ENCODE measurements at regions not wholly inside any gene's neighbourhood (a gene's known extent, or its start where the extent isn't known, plus 50 kb on each side); places are given as distances from the start of the nearest gene placed in this dataset.

- H3K27ac Mint-ChIP-seq: no peak overlapping the region
- H3K4me3 Mint-ChIP-seq: no peak overlapping the region
- H3K4me1 Mint-ChIP-seq: no peaks in the 10 kb centered on the region
- no peak for DNase-seq
- H3K27me3 Mint-ChIP-seq: peaks cover 28% of the 10 kb centered on the region
- no peaks in the 10 kb centered on the region for H3K36me3 Mint-ChIP-seq
- H3K9me3 Mint-ChIP-seq: no peaks in the 10 kb centered on the region
These were observed 525.5 kb downstream of the IRS1 start for GRCh38 chr2:226274143-226274542.

GRCh38 chr2:226273440-226273839 lies 526.2 kb downstream of the IRS1 start:
- H3K36me3 Mint-ChIP-seq: no peaks in the 10 kb centered on the region
- no peaks in the 10 kb centered on the region for H3K4me1 Mint-ChIP-seq
- no peak for DNase-seq
- no peaks in the 10 kb centered on the region for H3K9me3 Mint-ChIP-seq
- H3K4me3 Mint-ChIP-seq: no peak overlapping the region
- H3K27me3 Mint-ChIP-seq: peaks cover 30% of the 10 kb centered on the region
- H3K27ac Mint-ChIP-seq: no peak overlapping the region

- H3K4me1 Mint-ChIP-seq: no peaks in the 10 kb centered on the region
- DNase-seq: no peak
- no peaks in the 10 kb centered on the region for H3K9me3 Mint-ChIP-seq
- H3K36me3 Mint-ChIP-seq: no peaks in the 10 kb centered on the region
- H3K27me3 Mint-ChIP-seq: peaks cover 33% of the 10 kb centered on the region
- no peak overlapping the region for H3K4me3 Mint-ChIP-seq
- H3K27ac Mint-ChIP-seq: no peak overlapping the region
These were observed 527.2 kb downstream of the IRS1 start for GRCh38 chr2:226272435-226272834.

- no peaks in the 10 kb centered on the region for H3K36me3 Mint-ChIP-seq
- H3K9me3 Mint-ChIP-seq: no peaks in the 10 kb centered on the region
- no peaks in the 10 kb centered on the region for H3K4me1 Mint-ChIP-seq
- H3K27me3 Mint-ChIP-seq: peaks cover 23% of the 10 kb centered on the region
- no peak for DNase-seq
- H3K4me3 Mint-ChIP-seq: no peak overlapping the region
- H3K27ac Mint-ChIP-seq: no peak overlapping the region
These were observed 529.1 kb downstream of the IRS1 start for GRCh38 chr2:226270285-226271058.

GRCh38 chr2:226267516-226268289 lies 531.9 kb downstream of the IRS1 start:
- no peak for DNase-seq
- H3K27ac Mint-ChIP-seq: no peak overlapping the region
- no peaks in the 10 kb centered on the region for H3K4me1 Mint-ChIP-seq
- H3K9me3 Mint-ChIP-seq: peaks cover 1% of the 10 kb centered on the region
- H3K4me3 Mint-ChIP-seq: no peak overlapping the region
- peaks cover 23% of the 10 kb centered on the region for H3K27me3 Mint-ChIP-seq
- H3K36me3 Mint-ChIP-seq: no peaks in the 10 kb centered on the region

GRCh38 chr2:226256709-226257376 lies 542.8 kb downstream of the IRS1 start:
- Mint-ChIP-seq H3K4me1 (no peaks in the 10 kb centered on the region), H3K27ac (no peak overlapping the region), H3K36me3 (no peaks in the 10 kb centered on the region), H3K27me3 (peaks cover 18% of the 10 kb centered on the region), H3K4me3 (no peak overlapping the region), H3K9me3 (no peaks in the 10 kb centered on the region)
- DNase-seq: no peak

GRCh38 chr2:226256237-226256636 lies 543.4 kb downstream of the IRS1 start:
- H3K27ac Mint-ChIP-seq: no peak overlapping the region
- H3K27me3 Mint-ChIP-seq: peaks cover 17% of the 10 kb centered on the region
- H3K4me1 Mint-ChIP-seq: no peaks in the 10 kb centered on the region
- no peaks in the 10 kb centered on the region for H3K36me3 Mint-ChIP-seq
- no peak for DNase-seq
- no peak overlapping the region for H3K4me3 Mint-ChIP-seq
- no peaks in the 10 kb centered on the region for H3K9me3 Mint-ChIP-seq

- H3K4me1 Mint-ChIP-seq: no peaks in the 10 kb centered on the region
- H3K27me3 Mint-ChIP-seq: peaks cover 15% of the 10 kb centered on the region
- no peak overlapping the region for H3K27ac Mint-ChIP-seq
- no peaks in the 10 kb centered on the region for H3K9me3 Mint-ChIP-seq
- no peaks in the 10 kb centered on the region for H3K36me3 Mint-ChIP-seq
- H3K4me3 Mint-ChIP-seq: no peak overlapping the region
- DNase-seq: no peak
These were observed 548.0 kb downstream of the IRS1 start for GRCh38 chr2:226251661-226252060.

GRCh38 chr2:226247289-226248275 lies 552.0 kb downstream of the IRS1 start:
- no peak overlapping the region for H3K4me3 Mint-ChIP-seq
- no peak for DNase-seq
- no peak overlapping the region for H3K27ac Mint-ChIP-seq
- H3K27me3 Mint-ChIP-seq: peaks cover 8% of the 10 kb centered on the region
- H3K9me3 Mint-ChIP-seq: peaks cover 8% of the 10 kb centered on the region
- H3K4me1 Mint-ChIP-seq: no peaks in the 10 kb centered on the region
- no peaks in the 10 kb centered on the region for H3K36me3 Mint-ChIP-seq

GRCh38 chr2:226234187-226234586 lies 565.4 kb downstream of the IRS1 start:
- no peak overlapping the region for H3K4me3 Mint-ChIP-seq
- peaks cover 8% of the 10 kb centered on the region for H3K27me3 Mint-ChIP-seq
- no peak overlapping the region for H3K27ac Mint-ChIP-seq
- no peaks in the 10 kb centered on the region for H3K36me3 Mint-ChIP-seq
- H3K4me1 Mint-ChIP-seq: no peaks in the 10 kb centered on the region
- DNase-seq: no peak
- H3K9me3 Mint-ChIP-seq: no peaks in the 10 kb centered on the region

GRCh38 chr2:226233388-226233787 lies 566.2 kb downstream of the IRS1 start:
- no peaks in the 10 kb centered on the region for H3K36me3 Mint-ChIP-seq
- H3K27me3 Mint-ChIP-seq: peaks cover 6% of the 10 kb centered on the region
- H3K9me3 Mint-ChIP-seq: no peaks in the 10 kb centered on the region
- no peak overlapping the region for H3K27ac Mint-ChIP-seq
- H3K4me1 Mint-ChIP-seq: no peaks in the 10 kb centered on the region
- H3K4me3 Mint-ChIP-seq: no peak overlapping the region
- no peak for DNase-seq

- DNase-seq: no peak
- peaks cover 20% of the 10 kb centered on the region for H3K27me3 Mint-ChIP-seq
These were observed 571.5 kb downstream of the IRS1 start for GRCh38 chr2:226228080-226228479.

GRCh38 chr2:226227341-226227740 lies 572.3 kb downstream of the IRS1 start:
- no peaks in the 10 kb centered on the region for H3K36me3 Mint-ChIP-seq
- H3K27me3 Mint-ChIP-seq: peaks cover 19% of the 10 kb centered on the region
- DNase-seq: no peak
- H3K27ac Mint-ChIP-seq: no peak overlapping the region
- no peaks in the 10 kb centered on the region for H3K4me1 Mint-ChIP-seq
- no peak overlapping the region for H3K4me3 Mint-ChIP-seq
- H3K9me3 Mint-ChIP-seq: no peaks in the 10 kb centered on the region

More at GRCh38 chr2:226228080-226228479, 571.5 kb downstream of the IRS1 start:
- H3K9me3 Mint-ChIP-seq: no peaks in the 10 kb centered on the region
- no peaks in the 10 kb centered on the region for H3K4me1 Mint-ChIP-seq
- H3K27ac Mint-ChIP-seq: no peak overlapping the region
- no peaks in the 10 kb centered on the region for H3K36me3 Mint-ChIP-seq
- no peak overlapping the region for H3K4me3 Mint-ChIP-seq

GRCh38 chr2:226223704-226224103 lies 575.9 kb downstream of the IRS1 start:
- Mint-ChIP-seq H3K27ac (no peak overlapping the region), H3K4me3 (no peak overlapping the region), H3K36me3 (no peaks in the 10 kb centered on the region), H3K4me1 (no peaks in the 10 kb centered on the region), H3K9me3 (no peaks in the 10 kb centered on the region), H3K27me3 (peaks cover 24% of the 10 kb centered on the region)
- DNase-seq: no peak

Measured in activated naive CD8-positive, alpha-beta T cell treated with anti-CD3 and anti-CD28 coated beads for 36 hours (primary cell).